ENCODE measurements at regions not wholly inside any gene's neighbourhood (a gene's known extent, or its start where the extent isn't known, plus 50 kb on each side); places are given as distances from the start of the nearest gene placed in this dataset.

- TF ChIP-seq CTCF (IDR thresholded peaks at IDR 0.05; ENCODE audit: low read depth, low read length) (no peak), EZH2phosphoT487 (IDR thresholded peaks at IDR 0.05; ENCODE audit: low read depth) (no peak)
Observed at GRCh38 chr15:22258009-22258397, 177.7 kb downstream of the OR4M2 start.

Data from OCI-LY3 (cell line).